ENCODE measurements at regions not wholly inside any gene's neighbourhood (a gene's known extent, or its start where the extent isn't known, plus 50 kb on each side); places are given as distances from the start of the nearest gene placed in this dataset.

DNA sequence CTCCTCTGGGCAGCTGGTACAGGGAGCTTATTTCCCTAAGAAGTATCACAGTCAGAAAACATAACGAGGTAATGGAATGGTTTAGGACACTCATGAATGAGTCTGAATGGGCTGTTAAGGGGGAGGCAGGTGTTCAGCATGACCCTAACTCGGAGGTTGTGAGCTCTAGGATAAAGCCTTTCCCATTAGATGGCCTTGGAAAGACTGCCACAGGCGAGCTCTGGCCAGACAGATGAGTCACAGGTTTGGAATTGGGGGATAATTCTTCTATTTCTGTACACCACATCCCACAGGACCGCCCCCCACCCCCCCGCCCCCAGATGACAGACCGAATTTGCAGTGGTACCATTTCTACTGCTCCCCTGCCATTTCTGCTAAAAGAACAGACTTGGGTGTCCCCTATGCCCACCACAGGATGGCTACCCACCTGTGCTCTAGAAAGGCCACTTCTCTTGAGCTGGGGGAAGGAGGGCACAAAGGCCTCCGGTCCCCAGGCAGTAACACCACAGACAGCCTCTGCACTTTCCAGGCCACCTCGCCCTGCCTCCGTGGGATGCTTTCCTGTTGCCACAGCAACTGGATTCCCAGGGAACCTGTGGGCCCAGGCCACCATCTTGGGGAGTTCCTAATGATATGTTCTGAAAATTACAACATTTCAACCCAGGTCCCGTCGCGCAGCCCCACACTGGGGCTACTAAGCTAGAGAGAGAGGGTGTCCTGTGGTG is 76.7 kb downstream of the TRIM29 start:
- peak; percentile 29 to 74 for DNase-seq

DNA sequence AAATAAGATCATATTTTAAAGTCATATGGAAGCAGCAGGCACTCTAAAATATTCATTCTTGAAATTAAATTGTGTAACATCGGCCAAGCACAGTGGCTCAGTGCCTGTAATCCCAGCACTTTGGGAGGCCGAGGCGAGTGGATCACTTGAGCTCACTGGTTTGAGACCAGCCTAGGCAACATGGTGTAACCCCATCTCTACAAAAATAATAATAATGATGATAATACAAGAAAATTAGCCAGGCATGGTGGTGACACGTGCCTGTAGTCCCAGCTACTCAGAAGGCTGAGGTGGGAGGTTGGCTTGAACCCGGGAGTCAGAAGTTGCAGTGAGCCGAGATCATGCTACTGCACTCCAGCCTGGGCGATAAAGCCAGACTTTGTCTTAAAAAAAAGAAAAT is 77.4 kb downstream of the TRIM29 start:
- DNase-seq, result no peak

DNA sequence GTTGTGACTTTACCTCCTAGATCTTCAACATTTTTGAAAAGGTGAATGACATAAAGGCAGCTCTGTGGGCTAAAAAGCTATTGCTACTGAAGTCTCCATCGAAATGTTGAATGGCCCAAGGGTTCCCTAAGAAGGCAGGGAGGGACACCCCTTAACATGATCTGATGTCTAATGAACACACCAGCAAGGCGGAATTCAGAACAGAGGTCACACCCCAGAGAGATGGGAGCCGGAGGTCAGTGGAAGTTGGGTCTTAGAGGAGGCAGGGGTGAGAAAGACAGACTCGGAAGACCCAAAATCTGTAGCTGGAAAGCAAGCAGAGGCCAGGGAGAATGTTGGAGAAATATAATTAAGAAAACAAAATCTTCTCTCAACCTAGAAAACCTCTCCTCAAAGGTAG is 79.0 kb downstream of the TRIM29 start:
- DNase-seq, result no peak

DNA sequence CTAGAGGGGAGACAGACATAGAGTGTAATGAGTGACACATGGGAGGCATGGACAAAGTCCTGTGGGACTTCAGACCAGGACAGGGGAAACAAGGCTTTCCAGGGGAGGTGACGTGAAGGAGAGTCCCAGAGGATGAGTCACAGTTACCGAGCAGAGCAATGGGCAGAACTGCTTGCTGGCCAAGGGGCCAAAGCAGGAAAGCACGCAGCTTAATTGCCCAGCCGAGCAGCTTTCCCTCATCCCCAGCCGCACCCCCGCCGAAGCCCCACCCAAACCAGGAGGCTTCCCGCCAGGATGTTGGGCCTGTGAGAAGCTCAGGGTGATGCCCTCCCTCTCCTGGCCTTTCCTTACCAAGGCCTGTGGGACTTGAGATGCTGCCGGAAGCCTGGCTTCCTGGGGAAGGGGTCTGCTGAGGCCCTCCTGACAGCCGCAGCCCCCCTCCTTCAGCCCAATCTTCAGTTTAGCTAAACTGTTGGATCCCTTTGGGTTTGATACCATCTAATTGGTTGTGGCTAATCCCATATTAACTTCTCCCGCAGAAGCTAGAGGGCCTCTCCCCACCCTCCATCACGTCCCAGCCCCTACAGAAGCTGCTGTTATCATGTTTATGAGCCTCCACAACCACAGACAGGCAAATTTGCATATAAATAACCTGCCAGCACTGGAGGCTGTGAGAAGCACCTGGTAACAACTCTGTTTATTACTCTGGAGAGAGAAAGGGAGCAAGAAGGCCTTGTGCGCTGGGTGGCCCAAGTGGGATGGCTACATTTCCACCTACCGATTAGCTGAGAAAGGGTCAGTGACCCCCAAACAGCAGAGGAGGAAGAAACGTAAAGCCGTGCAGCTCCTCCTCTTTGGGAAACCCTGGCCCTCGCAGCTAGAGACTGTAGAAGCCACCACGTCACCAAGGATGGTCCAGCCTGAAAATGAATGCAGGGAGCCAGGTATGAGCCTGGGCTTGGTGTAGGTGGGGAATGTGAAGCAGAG is 80.0 kb downstream of the TRIM29 start:
- DNase-seq, result peak; percentile 99 to 100

DNA sequence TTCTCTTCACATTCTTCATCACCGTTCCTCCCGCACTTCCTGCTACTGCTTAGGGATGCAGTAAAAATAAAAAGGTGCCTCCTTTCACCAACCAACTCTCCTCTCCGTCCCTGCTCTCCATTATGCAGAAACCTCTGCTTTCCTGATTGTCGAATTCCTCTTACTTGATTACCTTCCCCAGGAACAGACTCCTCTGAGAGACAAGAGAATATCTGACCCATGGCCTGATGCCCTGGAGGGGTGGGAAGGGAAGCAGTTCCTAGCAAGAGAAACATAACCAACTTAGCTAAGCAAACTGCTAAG is 80.9 kb downstream of the TRIM29 start:
- no peak for DNase-seq

DNA sequence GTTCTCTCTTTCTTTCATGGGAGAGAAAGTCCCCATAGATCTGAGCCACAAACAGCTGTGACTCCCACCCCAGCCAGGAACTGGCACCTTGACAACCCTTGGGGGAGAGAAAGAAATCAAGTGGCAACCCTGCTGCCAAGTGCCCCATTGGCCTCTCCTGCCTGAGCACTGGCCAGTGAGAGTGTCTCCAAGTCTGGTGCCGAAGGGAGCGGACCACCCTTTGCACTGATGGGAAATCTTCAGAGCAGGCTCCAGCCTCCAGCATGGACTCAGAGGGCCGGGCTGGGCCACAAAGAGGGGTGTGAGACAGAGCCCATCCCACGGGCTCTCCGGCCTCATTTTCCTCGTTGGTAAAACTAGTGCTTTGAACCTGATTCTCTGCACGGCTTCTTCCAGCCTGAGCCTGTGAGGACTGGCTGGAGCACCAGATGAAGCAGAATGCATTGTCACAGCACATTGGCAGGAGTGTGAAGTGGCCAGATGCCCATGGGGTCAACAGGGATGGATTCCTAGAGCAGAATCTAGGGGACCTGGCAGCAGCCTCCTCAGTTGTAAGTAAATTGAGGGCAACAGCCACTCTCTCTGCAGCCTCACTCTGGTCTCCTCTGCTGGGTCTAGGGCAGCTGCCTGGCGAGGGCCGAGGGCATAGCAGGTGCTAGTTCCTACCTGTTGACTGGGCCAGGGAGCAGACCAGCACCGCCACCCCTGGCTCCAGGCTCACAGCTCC is 81.4 kb downstream of the TRIM29 start:
- peak in 1 of 2 experiments; percentile 56 for DNase-seq

DNA sequence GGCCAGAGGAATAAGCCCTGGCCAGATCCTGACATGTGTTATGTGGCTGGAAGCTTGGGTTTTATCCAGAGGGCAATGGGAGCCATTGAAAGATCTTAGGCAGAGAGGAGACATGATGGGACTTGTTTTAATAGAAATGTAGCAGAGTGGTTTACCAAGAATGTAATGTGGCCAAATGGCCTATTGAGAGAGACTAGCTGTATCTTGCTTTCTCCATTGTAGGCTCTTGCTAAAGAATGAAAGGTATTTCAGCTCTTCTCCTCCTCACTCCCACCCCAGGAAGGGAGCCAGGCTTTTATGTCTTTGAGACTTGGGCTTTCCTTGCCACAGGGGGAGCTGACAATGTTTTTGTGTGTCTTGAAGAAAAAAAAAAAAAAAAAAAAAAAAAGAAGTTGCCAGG is 82.3 kb downstream of the TRIM29 start:
- DNase-seq, result no peak

DNA sequence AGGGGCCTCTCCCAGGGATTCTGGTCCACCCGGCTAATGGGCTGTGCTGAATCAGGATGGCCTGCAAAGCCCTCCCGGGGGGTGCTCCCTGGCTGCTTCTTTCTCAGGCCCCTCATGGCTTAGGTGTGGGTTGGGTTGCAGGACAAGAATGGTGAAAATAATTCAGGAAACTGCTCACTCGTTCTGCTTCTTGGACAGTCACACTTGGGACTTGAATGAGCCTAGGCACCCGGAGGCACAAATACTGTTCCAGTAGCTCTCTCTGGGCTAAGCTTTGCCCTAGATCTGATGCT is 83.2 kb downstream of the TRIM29 start:
- DNase-seq, result no peak

DNA sequence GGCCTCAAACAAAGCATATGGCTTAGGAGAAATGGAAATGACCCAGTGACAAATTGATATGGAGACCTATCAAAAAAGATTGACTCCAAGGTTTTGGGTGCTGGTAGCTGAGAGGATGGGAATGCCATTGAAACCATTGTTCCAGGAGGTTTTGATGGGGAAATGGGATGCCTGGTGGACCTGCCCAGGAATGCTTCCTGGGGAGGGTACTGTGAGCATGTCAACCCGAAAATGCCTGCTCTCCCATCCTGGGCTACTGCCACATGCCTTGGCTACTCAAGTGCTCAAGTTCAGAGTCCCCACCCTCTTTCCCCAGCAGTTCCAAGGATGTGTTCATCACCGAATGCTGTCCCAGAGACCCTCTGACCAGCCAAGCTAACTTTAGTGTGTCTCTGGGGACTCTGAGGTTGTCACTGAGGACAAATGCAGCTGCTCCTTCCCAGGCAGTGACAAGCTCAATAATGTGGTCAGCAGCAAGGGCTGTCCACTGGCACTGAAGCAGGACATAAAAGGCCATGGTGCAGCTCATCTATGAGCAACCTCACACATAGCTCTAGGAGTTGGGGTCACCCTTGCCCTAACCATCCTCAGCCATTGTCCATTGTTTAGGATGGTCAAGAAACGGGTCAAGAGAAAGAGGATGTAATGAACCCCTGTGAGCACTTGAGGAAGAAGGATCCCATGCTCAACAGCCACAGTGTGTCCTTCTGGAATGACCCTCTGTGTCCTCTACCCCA is 83.7 kb downstream of the TRIM29 start:
- DNase-seq, result no peak

DNA sequence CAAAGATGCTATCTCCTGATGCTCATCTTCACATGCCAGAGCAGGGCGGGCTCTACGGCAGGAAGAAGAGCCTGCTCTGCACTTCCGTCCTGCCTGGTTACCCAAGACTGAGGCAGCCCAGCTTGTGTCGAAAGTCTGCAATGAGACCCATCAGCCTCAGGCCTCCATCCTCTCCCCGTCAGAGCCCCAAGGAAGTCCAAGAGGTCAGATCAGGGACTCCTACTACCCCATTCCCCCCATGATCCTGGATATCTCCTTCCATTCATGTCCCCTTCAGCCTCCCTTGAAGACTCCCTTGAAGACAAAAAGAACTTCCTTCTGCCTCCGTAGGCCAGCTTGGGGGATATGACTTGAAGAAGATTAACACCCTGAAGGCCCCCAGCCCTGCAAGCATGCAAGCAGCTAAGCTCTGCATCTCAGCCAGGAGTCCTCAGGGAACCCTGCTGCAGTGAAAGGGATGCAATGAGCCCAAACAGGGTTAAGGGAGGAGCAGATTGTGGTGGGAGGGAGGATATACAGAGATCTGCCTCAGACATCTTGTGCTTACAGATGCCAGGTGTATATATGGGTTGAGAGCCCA is 85.6 kb downstream of the TRIM29 start:
- DNase-seq, result no peak

DNA sequence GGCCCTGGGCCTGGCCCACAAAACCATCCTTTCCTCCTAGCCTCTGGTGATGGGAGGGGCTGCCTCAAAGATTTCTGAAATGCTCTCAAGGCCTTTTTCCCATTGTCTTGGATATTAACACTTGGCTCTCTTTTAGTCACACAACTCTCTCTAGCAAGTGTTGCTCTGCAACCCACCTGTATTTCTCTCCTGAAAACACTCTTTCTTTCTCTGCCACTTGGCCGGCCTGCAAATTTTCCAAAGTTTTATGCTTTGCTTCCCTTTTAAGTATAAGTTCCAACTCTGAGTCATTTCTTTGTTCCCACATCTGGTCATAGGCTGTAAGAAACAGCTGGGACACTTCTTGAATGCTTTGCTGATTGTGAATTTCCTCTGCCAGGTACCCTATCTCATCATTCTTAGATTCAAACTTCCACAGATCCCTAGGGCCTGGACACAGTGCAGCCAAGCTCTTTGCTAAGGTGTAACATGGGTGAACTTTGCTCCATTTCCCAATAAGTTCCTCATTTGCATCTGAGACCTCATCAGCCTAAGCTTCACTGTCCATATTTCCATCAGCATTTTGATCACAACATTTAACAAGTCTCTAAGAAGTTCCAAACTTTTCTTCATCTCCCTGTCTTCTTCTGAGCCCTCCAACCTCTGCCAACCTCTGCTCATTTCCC is 93.8 kb downstream of the TRIM29 start:
- DNase-seq, result peak in 1 of 2 experiments; percentile 34

DNA sequence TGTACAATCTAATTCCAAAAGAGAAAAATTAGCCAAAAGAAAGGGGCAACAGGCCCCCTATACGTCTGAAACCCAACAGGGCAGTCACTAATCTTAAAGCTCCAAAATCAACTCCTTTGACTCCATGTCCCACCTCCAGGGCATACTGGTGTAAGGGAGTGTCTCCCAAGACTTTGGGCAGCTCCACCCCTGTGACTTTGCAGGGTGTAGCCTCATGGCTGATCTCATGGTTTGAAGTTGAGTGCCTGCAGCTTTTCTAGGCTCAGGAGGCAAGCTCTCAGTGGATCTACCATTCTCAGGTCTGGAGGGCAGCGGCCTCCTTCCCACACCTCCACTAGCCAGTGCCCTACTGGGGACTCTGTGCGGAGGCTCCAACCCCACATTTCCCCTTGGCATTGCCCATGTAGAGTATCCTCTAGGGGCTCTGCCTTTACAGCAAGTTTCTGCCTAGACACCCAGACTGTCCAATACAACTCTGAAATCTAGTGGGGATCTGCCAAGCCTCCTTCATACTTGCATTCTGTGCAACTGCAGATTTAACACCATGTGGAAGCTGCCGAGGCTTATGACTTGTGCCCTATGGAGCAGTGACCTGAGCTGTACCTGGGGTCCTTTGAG is 94.5 kb downstream of the TRIM29 start:
- no peak for DNase-seq

DNA sequence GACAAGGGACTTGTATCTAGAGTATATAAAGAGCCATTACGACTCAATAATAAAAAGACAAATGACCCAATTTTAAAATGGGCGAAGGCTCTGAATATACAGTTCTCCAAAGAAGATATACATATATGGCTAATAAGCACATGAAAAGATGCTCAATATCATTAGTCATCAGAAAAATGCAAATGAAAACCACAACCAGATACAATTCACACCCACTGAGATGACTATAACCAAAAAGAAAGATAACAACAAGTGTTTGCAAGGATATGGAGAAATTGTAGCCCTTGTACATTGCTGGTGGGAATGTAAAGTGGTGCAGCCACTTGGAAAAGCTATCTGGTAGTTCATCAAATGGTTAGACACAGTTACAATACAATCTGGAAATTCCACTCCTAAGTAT is 96.3 kb downstream of the TRIM29 start:
- no peak for DNase-seq

DNA sequence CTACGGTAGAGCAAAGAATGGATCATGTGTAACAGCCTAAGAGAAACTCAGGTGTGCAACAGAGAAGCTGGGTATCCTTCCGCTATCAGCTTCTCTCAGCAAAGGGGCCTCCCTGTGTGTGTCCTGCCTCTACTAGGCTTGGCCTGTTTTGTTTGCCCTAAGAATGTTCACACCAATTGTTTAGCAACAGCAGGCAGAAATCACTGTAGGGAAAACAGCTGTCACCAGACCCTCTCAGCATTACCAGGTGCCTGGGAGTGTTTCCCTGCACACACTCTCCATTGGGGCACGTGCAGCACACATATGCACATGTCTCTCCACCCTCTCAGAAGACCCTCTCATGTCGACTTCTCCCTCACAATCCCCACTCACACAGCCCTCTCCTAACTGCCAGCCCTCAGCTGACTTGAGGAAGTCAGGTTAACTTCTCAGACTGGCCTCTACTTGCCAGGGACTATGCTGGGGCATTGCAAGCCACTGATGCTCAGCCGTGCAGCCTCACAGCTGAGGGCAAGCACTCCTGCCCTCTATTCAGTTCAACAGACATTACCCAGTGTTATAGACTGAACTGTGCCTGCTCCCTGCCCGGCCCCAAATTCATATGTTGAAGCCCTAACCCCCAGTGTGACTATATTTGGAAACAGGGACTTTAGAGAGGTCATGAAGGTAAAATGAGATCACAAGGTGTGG is 97.6 kb downstream of the TRIM29 start:
- no peak for DNase-seq

DNA sequence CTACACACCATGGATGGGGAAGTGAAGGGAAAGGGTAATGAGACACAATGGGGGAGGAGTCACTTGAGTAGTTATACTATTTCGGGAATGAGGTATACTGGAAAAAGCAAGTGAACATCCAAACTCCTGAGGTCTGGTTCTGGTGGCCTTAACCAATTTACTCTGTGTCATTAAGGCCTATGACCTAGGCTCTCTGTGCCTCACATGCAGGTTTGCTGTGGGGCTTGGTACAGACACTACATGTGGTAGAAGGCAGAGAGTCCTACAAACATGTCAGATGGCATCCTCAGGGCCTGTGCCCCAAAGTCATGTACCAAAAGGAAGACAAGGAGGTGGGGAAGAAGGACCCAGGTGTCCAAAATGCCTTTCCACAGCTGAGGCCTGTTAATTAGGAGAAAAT is 98.9 kb downstream of the TRIM29 start:
- no peak for DNase-seq

DNA sequence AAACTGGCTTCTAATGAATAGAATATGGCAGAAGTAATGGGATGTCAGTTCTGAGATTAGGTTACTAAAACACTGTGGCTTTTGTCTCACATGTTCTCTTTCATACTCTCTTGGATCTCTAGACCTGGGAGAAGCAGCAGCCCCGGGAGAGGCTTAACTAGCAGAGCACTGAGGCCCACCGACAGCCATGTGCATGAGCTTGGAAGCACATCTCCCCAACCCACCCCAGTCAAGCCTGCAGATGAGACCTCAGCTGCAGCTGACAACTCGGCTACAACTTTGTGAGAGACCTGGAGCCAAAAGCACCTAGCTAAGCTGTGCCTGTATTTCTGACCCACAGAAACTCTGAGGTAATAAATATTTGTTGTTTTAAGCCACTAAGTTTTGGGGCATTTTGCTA is 100.8 kb downstream of the TRIM29 start:
- no peak for DNase-seq

DNA sequence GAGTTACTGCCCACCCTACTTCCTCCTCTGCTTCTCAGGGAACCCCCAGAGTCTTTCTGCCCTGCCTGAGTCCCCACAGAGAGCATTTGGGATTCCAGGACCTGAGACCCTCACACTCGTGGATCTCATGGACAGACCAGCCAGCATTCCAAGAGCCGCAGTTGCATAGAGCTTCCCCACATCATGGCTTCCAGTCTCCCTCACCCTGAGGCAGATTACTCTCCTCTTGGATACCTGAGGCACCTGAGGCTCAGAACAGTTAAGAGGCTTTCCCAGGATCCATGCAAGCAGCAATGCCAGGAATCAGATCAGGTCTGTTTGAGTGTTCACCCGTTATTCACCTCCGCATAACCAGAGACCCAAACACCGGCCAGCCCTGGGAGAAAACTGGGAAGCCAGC is 102.2 kb downstream of the TRIM29 start:
- DNase-seq, result no peak

DNA sequence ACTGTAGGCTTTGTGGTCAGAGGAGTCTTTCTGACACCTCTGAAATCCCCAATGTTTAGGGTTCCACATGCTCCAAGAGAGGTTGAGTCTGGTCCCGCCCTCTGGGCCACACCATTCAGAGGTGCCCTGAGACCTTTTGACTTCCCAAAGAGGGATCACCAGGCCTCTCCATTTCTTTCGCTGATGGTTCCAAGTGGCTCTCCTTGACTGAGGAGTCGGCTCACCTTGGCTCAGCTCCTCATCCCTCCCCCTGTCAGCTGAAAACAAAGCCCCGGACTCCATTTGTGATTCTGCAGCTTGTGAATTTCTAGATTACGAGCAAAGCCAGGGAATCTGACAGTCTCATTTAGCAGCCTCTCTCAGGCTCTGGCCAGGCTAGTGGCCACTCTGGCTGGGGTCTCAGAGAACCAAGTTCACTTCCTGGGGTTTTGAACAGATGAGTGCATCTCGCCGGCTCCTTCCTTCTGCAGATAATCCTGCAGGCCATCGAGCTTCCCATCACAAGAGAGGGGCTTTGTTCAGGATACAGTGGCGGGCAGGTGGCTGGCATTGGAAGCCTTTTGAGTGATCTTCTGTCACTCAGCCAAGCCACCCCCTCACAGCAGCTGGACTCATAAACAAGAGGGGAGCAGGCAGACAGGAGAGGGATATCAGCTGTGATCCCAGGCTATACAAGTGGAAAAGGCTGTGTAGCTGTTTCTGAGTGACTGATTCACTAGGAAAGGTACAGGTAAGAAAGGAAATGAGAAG is 102.9 kb downstream of the TRIM29 start:
- no peak for DNase-seq

DNA sequence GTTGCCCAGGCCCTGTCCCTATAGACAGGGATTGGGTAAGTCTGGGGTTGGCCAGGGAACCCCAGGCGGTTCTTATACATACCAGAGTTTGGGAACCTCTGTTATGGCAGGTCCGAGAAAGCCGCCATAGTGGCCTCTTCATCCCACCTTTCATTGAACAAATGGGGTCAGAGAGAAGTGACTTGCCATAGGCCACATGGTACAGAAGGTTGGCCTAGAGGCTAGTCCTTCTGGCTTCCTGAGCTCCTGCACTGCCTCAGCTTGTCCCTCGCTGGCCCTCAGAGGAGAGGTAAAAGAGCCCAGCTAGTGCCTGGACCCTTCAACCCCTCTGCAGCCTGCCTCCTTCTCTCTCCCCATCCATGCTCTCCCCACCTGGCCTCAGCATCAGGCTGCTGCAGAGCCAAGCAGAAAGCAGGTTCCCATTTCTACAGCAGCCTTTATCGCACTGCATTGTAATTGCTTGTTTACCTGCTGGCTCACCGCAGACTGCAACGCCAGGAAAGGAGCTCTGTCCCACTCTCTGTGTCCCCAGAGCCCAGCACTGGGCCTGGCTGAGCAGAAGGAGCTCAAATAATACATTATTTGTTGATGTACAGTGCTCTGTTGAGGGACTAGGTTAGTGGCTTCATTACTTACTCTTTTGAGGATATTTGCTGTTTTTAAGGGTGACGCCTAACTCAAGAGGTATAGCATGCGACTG is 103.6 kb downstream of the TRIM29 start:
- no peak for DNase-seq

All from NCI-H526 (cell line).